A673 (cell line): ENCODE measurements at regions not wholly inside any gene's neighbourhood (a gene's known extent, or its start where the extent isn't known, plus 50 kb on each side); places are given as distances from the start of the nearest gene placed in this dataset.

ENCODE experiments used
- EZH2 ChIP-seq: fragments of 200-600 bp; sonication (generic); IDR thresholded peaks from 2 replicates; pipeline ENCODE4 v1.6.1; 2017; ENCODE audit warnings: borderline replicate concordance, low read depth, mild to moderate bottlenecking, mixed read lengths, antibody characterized with exemption, low read length; ENCODE audit not compliant: poor library complexity, severe bottlenecking
- TF ChIP-seq, protein P1 (sequence below): fragments of 300-800, 200-600 bp; sonication (generic); conservative IDR thresholded peaks from 2 replicates; pipeline ENCODE4 v1.5.1; 2017; ENCODE audit warnings: low read depth, mild to moderate bottlenecking, antibody characterized with exemption, low read length, moderate library complexity, mixed read lengths

DNA sequence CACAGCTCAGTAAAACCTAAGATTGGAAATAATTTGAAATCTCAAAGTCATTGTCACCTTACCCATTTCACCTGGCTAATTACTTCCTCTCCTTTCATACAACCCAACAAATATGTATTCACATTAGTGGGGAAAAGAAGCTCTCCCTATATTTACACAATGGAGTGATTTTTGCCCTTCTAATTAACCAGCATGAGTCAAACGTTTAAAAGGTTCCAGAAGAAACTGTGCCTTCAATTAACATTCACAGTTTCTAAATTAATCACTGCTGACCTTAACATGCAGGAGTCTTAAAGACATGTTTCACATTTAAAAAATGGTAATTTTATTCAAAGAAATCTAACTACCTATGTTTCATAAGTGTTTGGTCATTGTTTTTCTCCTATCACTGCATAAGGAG, 254.6 kb downstream of the CBLL2 start:
- TF ChIP-seq EZH2 = no peak
- TF ChIP-seq, protein P1, sequence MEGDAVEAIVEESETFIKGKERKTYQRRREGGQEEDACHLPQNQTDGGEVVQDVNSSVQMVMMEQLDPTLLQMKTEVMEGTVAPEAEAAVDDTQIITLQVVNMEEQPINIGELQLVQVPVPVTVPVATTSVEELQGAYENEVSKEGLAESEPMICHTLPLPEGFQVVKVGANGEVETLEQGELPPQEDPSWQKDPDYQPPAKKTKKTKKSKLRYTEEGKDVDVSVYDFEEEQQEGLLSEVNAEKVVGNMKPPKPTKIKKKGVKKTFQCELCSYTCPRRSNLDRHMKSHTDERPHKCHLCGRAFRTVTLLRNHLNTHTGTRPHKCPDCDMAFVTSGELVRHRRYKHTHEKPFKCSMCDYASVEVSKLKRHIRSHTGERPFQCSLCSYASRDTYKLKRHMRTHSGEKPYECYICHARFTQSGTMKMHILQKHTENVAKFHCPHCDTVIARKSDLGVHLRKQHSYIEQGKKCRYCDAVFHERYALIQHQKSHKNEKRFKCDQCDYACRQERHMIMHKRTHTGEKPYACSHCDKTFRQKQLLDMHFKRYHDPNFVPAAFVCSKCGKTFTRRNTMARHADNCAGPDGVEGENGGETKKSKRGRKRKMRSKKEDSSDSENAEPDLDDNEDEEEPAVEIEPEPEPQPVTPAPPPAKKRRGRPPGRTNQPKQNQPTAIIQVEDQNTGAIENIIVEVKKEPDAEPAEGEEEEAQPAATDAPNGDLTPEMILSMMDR = no peak
